ENCODE measurements at regions not wholly inside any gene's neighbourhood (a gene's known extent, or its start where the extent isn't known, plus 50 kb on each side); places are given as distances from the start of the nearest gene placed in this dataset.

GRCh38 chr1:94314222-94314858, 77.0 kb upstream of the ARHGAP29 start (continued):
- TF ChIP-seq ELK4 (IDR thresholded peaks at IDR 0.05; ENCODE audit: borderline replicate concordance, low read depth, low read length) = no peak
- no peak for TF ChIP-seq ZNF704 (tag by site-specific recombination; IDR thresholded peaks at IDR 0.05)
- TF ChIP-seq ZNF404 (tag by site-specific recombination; IDR thresholded peaks at IDR 0.05) = no peak
- TF ChIP-seq ZNF664 (tag by site-specific recombination; IDR thresholded peaks at IDR 0.05) = no peak
- no peak for TF ChIP-seq ZNF792 (tag by site-specific recombination; IDR thresholded peaks at IDR 0.05)
- no peak for TF ChIP-seq ZNF10 (tag by site-specific recombination; IDR thresholded peaks at IDR 0.05)
- TF ChIP-seq ZBTB48 (tag by site-specific recombination; IDR thresholded peaks at IDR 0.05) = no peak
- no peak for TF ChIP-seq HOXC10 (CRISPR knock-in tag; IDR thresholded peaks at IDR 0.05)
- TF ChIP-seq ZSCAN16 (tag by site-specific recombination; IDR thresholded peaks at IDR 0.05) = no peak

GRCh38 chr1:94310570-94311270, 73.3 kb upstream of the ARHGAP29 start:
- Histone ChIP-seq H3K9me3 (ENCODE audit: control insufficient read depth, insufficient read depth, low read depth, low read length) (no peaks in the 10 kb centered on the region), H3K36me3 (ENCODE audit: control insufficient read depth in 2 of 2, insufficient read depth in 1 of 2, low read length in 2 of 2) (no peaks in the 10 kb centered on the region), H3K4me3 (ENCODE audit: low read depth, low read length) (no peak overlapping the region), H3K27ac (ENCODE audit: extremely low read depth, low read depth, low read length) (no peak overlapping the region), H3K4me1 (ENCODE audit: control insufficient read depth, insufficient read depth, low read length) (no peaks in the 10 kb centered on the region)
- POLR2A ChIA-PET = interaction anchor here (0.7 kb wide), 1 partner anchor 21 kb away, joined by 9 read pairs; no protein-coding TSS in a partner anchor
- CTCF ChIA-PET = interaction anchor here (1.0 kb wide), 1 partner anchor 73 kb away, joined by 3 read pairs; the partner anchor contains the start of gene ARHGAP29
- TF ChIP-seq ZBTB11 (tag by site-specific recombination; conservative IDR thresholded peaks at IDR 0.05; ENCODE audit: low read depth) (peak; percentile 72), BCL11A (tag by site-specific recombination; IDR thresholded peaks at IDR 0.05; ENCODE audit: low read depth) (no peak), ZNF558 (tag by site-specific recombination; IDR thresholded peaks at IDR 0.05) (no peak)

- TF ChIP-seq HOXD13 (CRISPR knock-in tag; IDR thresholded peaks at IDR 0.05; ENCODE audit: borderline replicate concordance) (no peak), ZSCAN23 (tag by site-specific recombination; IDR thresholded peaks at IDR 0.05) (no peak), ZNF791 (tag by site-specific recombination; IDR thresholded peaks at IDR 0.05) (no peak), ZNF133 (tag by site-specific recombination; IDR thresholded peaks at IDR 0.05) (no peak), ZNF121 (tag by site-specific recombination; IDR thresholded peaks at IDR 0.05) (no peak)
- no peaks in the 10 kb centered on the region for H3K9me3 ChIP-seq (ENCODE audit: control insufficient read depth, insufficient read depth, low read depth, low read length)
- CTCF ChIA-PET = no interaction called here
- H3K4me3 ChIP-seq (ENCODE audit: low read depth, low read length) = no peak overlapping the region
- no peak overlapping the region for H3K27ac ChIP-seq (ENCODE audit: extremely low read depth, low read depth, low read length)
- H3K4me1 ChIP-seq (ENCODE audit: control insufficient read depth, insufficient read depth, low read length) = no peaks in the 10 kb centered on the region
- no peaks in the 10 kb centered on the region for H3K36me3 ChIP-seq (ENCODE audit: control insufficient read depth in 2 of 2, insufficient read depth in 1 of 2, low read length in 2 of 2)
- POLR2A ChIA-PET = interaction anchor here (0.7 kb wide), 1 partner anchor 20 kb away, joined by 9 read pairs; no protein-coding TSS in a partner anchor
Observed at GRCh38 chr1:94309829-94310569, 72.6 kb upstream of the ARHGAP29 start.

All from HEK293 (cell line).